ENCODE measurements at regions not wholly inside any gene's neighbourhood (a gene's known extent, or its start where the extent isn't known, plus 50 kb on each side); places are given as distances from the start of the nearest gene placed in this dataset.

- no peak for TF ChIP-seq CTCF (IDR thresholded peaks at IDR 0.05)
- TF ChIP-seq POLR2AphosphoS5 (IDR thresholded peaks at IDR 0.05; ENCODE audit: low read depth, low read length) = no peak
- no peak for TF ChIP-seq SIN3A (IDR thresholded peaks at IDR 0.05; ENCODE audit: borderline replicate concordance, insufficient read depth, low read depth, low read length)
These were observed 779.5 kb downstream of the TRIML1 start for GRCh38 chr4:188918787-188919186.
